ENCODE measurements at regions not wholly inside any gene's neighbourhood (a gene's known extent, or its start where the extent isn't known, plus 50 kb on each side); places are given as distances from the start of the nearest gene placed in this dataset.

DNA sequence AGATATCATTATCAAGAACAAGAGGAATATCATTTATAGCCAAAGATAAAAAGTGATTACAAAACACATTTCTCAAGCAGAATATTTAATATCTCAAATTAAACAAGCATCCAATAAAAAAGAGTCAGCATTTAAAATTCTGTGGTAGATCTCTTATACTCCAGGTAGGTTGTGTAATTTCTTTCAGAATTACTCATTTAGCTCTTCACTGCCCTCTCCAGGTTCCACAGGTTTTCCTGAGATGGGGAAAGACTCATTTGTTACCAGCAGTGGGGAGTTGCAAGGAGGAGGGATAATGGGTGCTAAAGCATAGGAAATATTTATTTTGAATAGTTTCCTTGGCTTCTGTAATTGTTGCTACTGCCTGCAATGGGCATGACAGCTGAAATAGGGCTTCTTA is 83.1 kb upstream of the RASGRP1 start:
- peak; percentile 37 for DNase-seq (ENCODE audit: low spot score)

GRCh38 chr15:38648121-38648843 is 83.7 kb upstream of the RASGRP1 start:
- no peak for DNase-seq (ENCODE audit: low spot score)

DNA sequence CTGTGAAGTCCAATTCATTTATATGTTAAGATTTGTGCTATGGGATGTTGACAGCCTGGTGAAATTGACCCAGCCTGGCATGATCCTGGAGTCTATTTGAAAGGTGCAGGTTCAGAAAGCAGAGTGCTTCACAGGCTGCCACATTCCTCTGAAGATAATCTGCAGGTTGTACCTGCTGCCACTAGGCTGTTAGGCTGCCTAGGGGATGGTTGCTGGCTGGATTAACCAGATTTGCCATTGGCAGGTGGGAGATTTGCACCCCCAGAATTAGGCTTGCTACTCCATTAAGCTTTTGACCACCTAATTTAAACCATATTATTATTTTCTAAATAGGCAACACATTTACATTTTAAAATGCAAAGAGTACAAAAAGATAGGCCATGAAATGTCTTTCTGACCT is 85.8 kb upstream of the RASGRP1 start:
- no peak for DNase-seq (ENCODE audit: low spot score)

DNA sequence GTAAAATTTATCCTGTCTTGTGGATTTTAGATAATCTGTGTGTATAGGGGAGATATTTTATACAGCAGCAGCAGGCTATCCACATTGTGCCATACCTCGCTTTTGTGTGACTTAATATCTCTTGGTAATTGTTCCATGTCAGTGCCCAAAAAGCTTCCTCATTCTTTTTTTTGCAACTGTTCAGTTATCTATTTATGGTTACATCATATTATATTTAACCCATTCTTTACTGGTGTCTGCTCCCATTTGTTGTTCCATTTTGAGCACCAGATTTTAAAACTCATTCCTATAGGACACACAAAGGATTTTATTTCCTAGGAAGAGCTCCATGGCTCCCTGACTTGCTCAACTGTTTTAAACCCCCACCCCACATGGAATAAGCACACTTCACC is 86.3 kb upstream of the RASGRP1 start:
- no peak for DNase-seq (ENCODE audit: low spot score)

- no peak for DNase-seq (ENCODE audit: low spot score)
Measured at GRCh38 chr15:38651328-38652038, 86.9 kb upstream of the RASGRP1 start.

GRCh38 chr15:38652183-38652794 is 87.7 kb upstream of the RASGRP1 start:
- DNase-seq (ENCODE audit: low spot score) = no peak

DNA sequence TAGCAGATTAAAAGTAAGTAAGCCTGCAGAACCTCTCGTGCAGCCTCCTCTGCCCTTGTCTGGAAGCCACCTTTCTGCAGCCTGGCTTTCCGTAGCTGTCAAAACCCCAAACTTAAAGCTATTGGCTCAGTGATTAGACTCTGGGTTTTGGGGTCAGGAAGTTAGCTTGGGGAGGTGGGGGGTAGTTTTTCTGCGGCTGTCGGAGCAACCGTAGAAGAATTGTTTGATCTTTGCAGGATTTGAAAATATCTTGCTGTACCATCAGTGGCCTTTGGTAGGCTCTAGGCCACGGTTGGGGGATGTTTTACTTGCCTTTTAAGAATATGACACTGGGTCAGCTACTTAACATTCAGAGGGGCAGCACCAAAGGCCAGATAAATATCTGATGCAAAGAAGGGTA is 88.4 kb upstream of the RASGRP1 start:
- DNase-seq (ENCODE audit: low spot score) = no peak

DNA sequence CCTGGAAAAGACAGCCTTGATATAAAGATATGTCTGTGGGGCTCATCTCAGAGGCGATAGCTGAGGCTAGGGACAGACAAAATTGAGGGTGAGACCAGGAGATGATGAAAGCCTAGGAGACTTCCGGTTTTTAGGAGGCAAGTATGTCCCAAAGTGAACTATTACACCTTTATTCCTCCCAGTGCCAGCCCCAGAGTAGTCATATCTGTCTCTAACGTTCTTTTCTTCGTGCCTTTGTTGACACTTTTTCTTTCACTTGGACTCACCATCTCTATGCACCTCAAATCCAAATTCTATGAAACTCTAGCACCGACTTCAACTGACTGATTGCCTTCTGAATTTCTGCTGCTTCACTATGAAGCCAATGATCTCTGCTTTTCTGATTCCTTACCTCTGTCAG is 93.8 kb upstream of the RASGRP1 start:
- DNase-seq (ENCODE audit: low spot score) = no peak

DNA sequence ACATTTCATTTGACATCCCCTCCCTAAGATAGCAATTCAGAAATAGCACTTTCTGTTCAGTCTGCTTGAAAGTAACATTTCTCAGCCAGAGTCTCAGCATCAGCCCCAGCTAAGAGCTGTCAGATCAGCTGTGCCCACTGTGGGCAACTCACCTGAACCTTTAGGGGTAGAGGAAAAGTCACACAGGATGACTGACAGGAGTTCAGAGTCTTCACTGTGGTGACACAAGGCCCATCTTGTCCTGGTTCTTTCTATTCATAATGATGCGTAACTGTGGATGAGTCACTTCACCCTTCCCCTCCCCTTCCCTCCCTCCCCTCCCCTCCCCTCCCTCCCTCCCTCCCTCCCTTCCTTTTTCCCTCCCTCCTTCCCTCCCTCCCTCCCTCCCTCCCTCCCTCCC is 96.1 kb upstream of the RASGRP1 start:
- DNase-seq (ENCODE audit: low spot score) = no peak

DNA sequence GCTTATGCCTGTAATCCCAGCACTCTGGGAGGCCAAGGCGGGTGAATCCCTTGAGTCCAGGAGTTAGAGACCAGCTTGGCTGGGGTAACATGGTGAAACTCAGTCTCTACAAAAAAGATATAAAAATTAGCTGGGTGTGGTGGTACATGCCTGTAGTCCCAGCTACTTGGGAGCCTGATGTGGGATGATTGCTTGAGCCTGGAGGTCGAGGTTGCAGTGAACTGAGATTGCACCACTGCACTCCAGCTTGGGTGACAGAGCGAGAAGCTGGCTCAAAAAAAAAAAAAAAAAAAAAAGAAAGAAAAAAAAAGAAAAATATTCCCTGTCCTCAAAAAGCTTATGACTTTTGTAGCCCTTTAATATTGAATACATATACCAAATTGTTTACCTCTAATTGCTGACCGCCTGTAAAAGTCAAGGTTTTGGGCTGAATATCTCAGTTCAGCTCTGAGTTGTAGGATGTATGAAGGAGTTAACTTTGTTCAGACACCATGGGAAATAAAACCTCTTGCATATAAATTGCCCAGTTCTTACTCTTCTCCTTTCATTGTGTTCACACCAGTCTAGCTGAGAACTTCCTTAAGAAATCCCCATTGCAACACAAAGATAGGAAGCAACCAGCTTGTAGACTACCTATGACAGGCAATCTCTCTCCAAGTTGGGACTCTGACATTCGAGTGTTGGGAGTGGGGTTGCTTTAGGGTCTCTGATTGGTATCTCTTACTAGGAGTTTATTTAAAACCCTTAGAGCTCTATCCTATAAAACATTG is 97.6 kb upstream of the RASGRP1 start:
- DNase-seq (ENCODE audit: low spot score) = no peak

DNA sequence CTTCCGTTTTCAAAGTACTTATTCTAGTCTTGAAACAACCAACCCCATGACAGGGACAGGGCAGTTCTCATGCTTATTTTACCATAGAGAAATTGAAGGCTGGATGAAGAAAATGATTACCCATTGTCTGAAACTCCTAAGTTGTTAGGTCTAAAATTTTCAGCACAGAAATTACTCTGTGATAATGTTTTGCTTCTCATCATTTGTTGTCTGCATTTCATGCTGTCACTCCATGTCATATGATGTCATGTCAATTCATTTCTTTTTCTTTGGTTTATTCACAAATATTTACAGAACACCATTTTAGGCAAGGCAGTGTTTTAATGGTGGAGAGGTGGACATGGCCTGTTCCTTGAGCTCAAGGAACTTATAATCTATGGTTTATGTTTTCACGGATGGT is 98.2 kb upstream of the RASGRP1 start:
- no peak for DNase-seq (ENCODE audit: low spot score)

DNA sequence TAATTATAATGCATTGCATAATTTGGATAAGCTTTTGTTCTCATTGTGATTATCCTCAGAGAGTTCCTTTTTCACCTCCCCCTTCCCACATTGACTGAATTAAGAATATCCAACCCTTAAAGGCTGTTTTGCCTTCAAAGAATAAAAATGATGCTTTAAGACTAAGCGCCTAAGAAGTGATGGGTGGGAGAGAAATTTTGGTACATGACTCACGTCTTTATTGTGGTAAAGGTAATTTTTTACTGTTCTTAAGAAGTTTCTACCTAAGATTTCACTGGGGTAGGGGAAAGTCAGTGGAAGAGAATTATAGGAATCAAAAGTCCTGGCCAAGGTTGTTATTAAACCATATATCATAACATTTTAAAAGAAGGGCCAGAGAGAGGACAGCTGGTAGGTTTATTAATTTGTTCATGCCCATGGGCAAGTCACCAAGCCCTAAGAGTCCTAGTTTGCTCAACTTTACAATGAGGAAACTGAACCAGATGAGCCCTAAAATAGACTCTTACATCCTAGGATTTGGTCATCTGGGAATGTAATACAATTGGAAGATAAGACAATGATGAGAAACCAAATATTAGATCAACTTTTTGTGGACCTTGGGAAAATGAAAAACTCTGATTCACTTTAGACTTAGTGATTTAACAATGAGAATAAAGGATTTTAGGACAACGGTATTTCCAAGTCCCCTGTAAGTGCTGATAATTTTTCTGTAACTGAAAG is 101.1 kb upstream of the RASGRP1 start:
- DNase-seq (ENCODE audit: low spot score) = no peak

DNA sequence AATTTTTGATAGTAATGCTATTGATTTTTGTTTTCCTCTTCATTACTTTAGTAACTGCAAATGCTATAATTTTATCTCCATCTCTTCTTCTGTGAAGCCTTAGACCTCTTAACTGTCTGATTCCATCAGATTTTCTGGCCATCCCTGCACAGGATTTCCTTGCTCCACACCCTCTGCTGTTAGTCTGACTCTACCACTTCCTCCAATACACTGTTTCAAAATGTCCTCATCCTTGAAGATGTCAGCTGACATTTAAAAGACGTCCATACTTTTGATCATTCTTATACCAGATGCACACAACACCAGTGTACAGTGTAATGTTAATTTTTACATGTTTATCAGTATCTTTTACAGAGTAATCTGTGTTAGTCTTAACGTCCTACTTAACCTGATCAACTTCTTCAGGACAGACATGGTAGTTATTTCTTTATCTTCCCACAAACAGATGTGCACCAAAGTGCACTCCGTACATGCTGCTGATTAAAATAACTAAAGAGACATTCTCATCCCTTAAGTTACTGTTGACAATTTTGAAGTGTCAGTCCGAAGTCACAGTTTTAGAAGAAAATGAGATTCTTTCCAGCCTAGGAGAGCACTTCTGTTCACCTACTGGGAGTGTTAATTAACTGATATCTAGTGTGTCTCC is 102.4 kb upstream of the RASGRP1 start:
- no peak for DNase-seq (ENCODE audit: low spot score)

DNA sequence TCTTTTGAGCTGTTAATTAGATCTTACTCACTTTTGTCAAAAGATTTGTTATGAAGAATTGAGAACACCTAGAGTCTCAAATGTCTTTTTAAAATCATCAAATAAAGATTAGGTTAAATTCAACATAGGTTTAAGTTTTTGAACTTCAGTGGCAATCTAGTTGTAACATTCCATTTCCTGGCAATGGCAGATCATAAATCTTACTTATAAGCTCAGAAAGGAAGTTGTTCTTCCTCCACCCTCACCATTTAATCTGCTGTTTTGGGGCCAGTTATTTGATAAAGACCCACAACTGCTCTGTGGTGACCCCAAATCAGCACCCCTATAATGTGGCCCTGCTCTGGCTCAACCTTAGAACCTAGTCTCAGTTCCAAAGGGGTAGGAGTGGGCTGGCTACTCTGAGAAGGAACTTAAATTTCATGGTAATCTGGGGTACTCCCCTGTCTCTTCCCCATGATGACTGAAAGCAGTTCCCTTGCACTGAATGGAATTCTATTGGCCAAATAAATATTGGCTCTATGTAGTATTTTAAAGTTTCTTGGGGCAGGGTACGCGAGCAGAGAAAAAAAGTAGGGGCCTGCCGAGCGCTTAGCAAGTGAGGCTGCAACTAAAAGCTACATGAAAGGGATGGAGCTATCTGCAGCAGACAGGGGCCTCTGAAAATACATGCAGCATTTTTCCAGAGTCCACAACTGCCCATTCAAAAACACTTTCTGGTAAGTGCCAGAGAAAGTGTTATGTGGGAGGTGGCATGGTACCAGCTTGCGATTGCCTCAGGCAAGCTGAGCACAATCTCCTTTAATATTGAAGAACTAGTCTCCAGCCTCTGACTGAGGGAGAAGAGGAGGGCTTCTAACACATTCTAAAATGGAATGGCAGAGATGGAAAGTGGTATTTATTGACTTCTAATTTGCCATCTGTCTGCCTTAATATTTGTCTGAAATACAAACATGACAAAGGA is 103.6 kb upstream of the RASGRP1 start:
- DNase-seq (ENCODE audit: low spot score) = no peak

DNA sequence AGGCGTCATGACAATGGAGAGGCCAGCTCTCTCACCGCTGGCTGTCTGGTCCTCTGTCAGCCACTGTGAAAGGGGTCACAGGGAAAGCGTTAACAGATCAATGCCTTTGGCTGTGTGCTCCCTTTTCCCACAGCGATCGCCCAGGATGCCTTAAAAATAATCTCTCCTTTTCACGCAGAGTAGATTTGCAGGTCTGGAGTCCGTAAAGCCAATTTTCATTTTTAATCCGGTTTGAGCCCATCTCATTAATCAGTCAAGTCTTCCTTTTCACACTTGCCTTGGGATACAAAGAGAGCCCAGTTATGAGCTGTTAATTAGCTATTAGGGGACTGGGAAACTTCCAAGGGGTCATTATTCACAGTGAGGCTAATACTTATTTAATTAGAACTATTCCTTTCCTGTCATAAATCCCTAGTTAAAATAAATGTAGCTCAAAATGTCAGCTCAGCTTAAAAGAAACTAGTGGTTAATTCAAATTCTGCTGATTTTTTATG is 104.3 kb upstream of the RASGRP1 start:
- no peak for DNase-seq (ENCODE audit: low spot score)

GRCh38 chr15:38670128-38671005 is 105.8 kb upstream of the RASGRP1 start:
- DNase-seq (ENCODE audit: low spot score) = no peak

- no peak for DNase-seq (ENCODE audit: low spot score)
Measured at GRCh38 chr15:38671006-38671387, 106.4 kb upstream of the RASGRP1 start.

GRCh38 chr15:38671675-38672254 is 107.2 kb upstream of the RASGRP1 start:
- no peak for DNase-seq (ENCODE audit: low spot score)

Data from HT-29 (cell line).